GM12878 (cell line): ENCODE measurements at regions not wholly inside any gene's neighbourhood (a gene's known extent, or its start where the extent isn't known, plus 50 kb on each side); places are given as distances from the start of the nearest gene placed in this dataset.

Source experiments
- ATAC-seq: fragments of 200-7000 bp; cut with Tn5 transposase; 3 replicates; pipeline ENCODE4 v1.9.1; 2020; ENCODE audit warnings: mild to moderate bottlenecking, moderate library complexity
- BruUV-seq: library from RNA; stranded (reverse); fragments of 400-500 nt; replicated peaks from 2 replicates; lab custom pipeline; 2021; lab: Mats Ljungman, UMichigan
- CTCF ChIA-PET: fragments of 300-600 bp; sonication (Branson Sonifier 250); formaldehyde crosslinking; extraction: SDS; loops from one replicate; lab custom pipeline; 2021; ENCODE audit warnings: inconsistent platforms; lab: Yijun Ruan, JAX
- POLR2A ChIA-PET: fragments of 350-600 bp; formaldehyde crosslinking; extraction: SDS; loops from one replicate; lab custom pipeline; 2021; ENCODE audit warnings: inconsistent platforms; lab: Charles Lee
- RAD21 ChIA-PET: fragments of 300-600 bp; sonication (Branson Sonifier 250); formaldehyde crosslinking; loops from one replicate; lab custom pipeline; 2023; ENCODE audit warnings: antibody characterized with exemption; ENCODE audit not compliant: unreplicated experiment; lab: Charles Lee
- SMC1A ChIA-PET: fragments of 300-600 bp; sonication (Branson Sonifier 250); formaldehyde crosslinking; loops from one replicate; lab custom pipeline; 2023; ENCODE audit not compliant: unreplicated experiment, uncharacterized antibody; lab: Charles Lee
- DNase-seq: peaks from one replicate; pipeline ENCODE4 v3.0.0-alpha.2; 2011; ENCODE audit warnings: low read depth, low spot score
- FAIRE-seq: peaks from 3 replicates; lab custom pipeline; 2011; peaks lifted over from hg19 to GRCh38; lab: Jason Lieb, UNC
- H2AFZ ChIP-seq: 2 replicates; pipeline ENCODE4 v1.6.0; 2011; ENCODE audit warnings: low read depth, low read length, control low read depth; ENCODE audit not compliant: control insufficient read depth
- H3K27ac ChIP-seq: 2 replicates; pipeline ENCODE4 v1.5.1; 2011; ENCODE audit warnings: control low read depth; ENCODE audit not compliant: control insufficient read depth, insufficient read depth
- H3K27me3 ChIP-seq, 2 experiments: replicated peaks in 1 of 2; 2 replicates each; pipeline versions ENCODE4 v1.6.0 to v1.6.1; 2011; ENCODE audit warnings: low read length in 1 of 2; ENCODE audit not compliant: control insufficient read depth in 2 of 2, insufficient read depth in 2 of 2
- H3K36me3 ChIP-seq, 2 experiments: 2 replicates each; pipeline ENCODE4 v1.5.1; 2011; ENCODE audit warnings: low read length in 1 of 2; ENCODE audit not compliant: control insufficient read depth in 2 of 2, insufficient read depth in 2 of 2
- H3K4me1 ChIP-seq: 2 replicates; pipeline ENCODE4 v1.6.1; 2011; ENCODE audit warnings: mild to moderate bottlenecking, low read length, moderate library complexity, mixed read lengths; ENCODE audit not compliant: control insufficient read depth, insufficient read depth
- H3K4me2 ChIP-seq: 2 replicates; pipeline ENCODE4 v1.6.0; 2011; ENCODE audit warnings: control low read depth; ENCODE audit not compliant: control insufficient read depth, insufficient read depth
- H3K4me3 ChIP-seq: fragments of 200-600 bp; sonication (generic); 2 replicates; pipeline ENCODE4 v1.5.1; 2016
- H3K79me2 ChIP-seq: 2 replicates; pipeline ENCODE4 v1.6.0; 2011; ENCODE audit warnings: low read length; ENCODE audit not compliant: control insufficient read depth, insufficient read depth
- H3K9ac ChIP-seq: 2 replicates; pipeline ENCODE4 v1.8.0; 2011; ENCODE audit warnings: low read length, control low read depth, mixed read lengths; ENCODE audit not compliant: control insufficient read depth, insufficient read depth
- H3K9me3 ChIP-seq: replicated peaks from 3 replicates; pipeline ENCODE4 v1.5.1; 2011; ENCODE audit warnings: mild to moderate bottlenecking, low read length; ENCODE audit not compliant: control insufficient read depth, insufficient read depth
- H4K20me1 ChIP-seq: 2 replicates; pipeline ENCODE4 v1.6.0; 2011; ENCODE audit not compliant: control insufficient read depth, insufficient read depth
- ATF2 ChIP-seq: IDR thresholded peaks from 2 replicates; pipeline ENCODE4 v1.6.1; 2012; ENCODE audit warnings: low read length, inconsistent platforms
- CUX1 ChIP-seq: IDR thresholded peaks from 2 replicates; pipeline ENCODE4 v1.6.1; 2012; ENCODE audit warnings: improper control_type of control experiment, low read depth, low read length; ENCODE audit not compliant: insufficient replicate concordance
- ESRRA ChIP-seq: IDR thresholded peaks from 2 replicates; pipeline ENCODE4 v1.6.1; 2012; ENCODE audit warnings: mild to moderate bottlenecking, low read length, improper control_type of control experiment
- IKZF2 ChIP-seq, 2 experiments: fragments of 450-650 bp; IDR thresholded peaks; 2 replicates each; pipeline ENCODE4 v1.6.1; 2017; ENCODE audit warnings: mild to moderate bottlenecking in 2 of 2, moderate library complexity in 2 of 2
- KDM1A ChIP-seq: fragments of 200-600 bp; sonication (generic); IDR thresholded peaks from 2 replicates; pipeline ENCODE4 v1.6.1; 2016; ENCODE audit warnings: borderline replicate concordance
- RELB ChIP-seq: fragments of 450-650 bp; IDR thresholded peaks from 2 replicates; pipeline ENCODE4 v1.6.1; 2017; ENCODE audit warnings: low read depth, mild to moderate bottlenecking, moderate library complexity
- REST ChIP-seq: IDR thresholded peaks from 2 replicates; pipeline ENCODE4 v1.6.1; 2012; ENCODE audit warnings: mild to moderate bottlenecking, low read depth, low read length
- RFX5 ChIP-seq: IDR thresholded peaks from 2 replicates; pipeline ENCODE4 v1.6.1; 2011; ENCODE audit warnings: low read depth, low read length, improper control_type of control experiment
- SKIL ChIP-seq: fragments of 450-650 bp; IDR thresholded peaks from 2 replicates; pipeline ENCODE4 v1.6.1; 2017; ENCODE audit warnings: mild to moderate bottlenecking, low read depth, inconsistent platforms; ENCODE audit not compliant: poor library complexity, severe bottlenecking
- SMARCA5 ChIP-seq: fragments of 450-650 bp; IDR thresholded peaks from 2 replicates; pipeline ENCODE4 v1.6.1; 2017; ENCODE audit warnings: mild to moderate bottlenecking
- STAT3 ChIP-seq: IDR thresholded peaks from 2 replicates; pipeline ENCODE4 v1.6.1; 2011; ENCODE audit warnings: low read depth, low read length, improper control_type of control experiment
- WGBS: methylation state at CpG from one replicate; pipeline ENCODE4 v1.1.6; 2016; ENCODE audit warnings: low lambda C conversion rate; ENCODE audit not compliant: insufficient replicate concordance, insufficient coverage; ENCODE audit errors: missing lambda C conversion rate; 5-methylcytosine and 5-hydroxymethylcytosine counted together
- in situ Hi-C: fragments of 300-500 bp; cut with MboI; formaldehyde crosslinking; loops from 9 replicates; pipeline ENCODE4 v1.14.3; 2018; ENCODE audit warnings: mixed read lengths
- intact Hi-C: fragments of 100-400 bp; cut with micrococcal nuclease; formaldehyde crosslinking; loops from one replicate; pipeline ENCODE4 v1.14.2; 2022; ENCODE audit not compliant: unreplicated experiment

- Histone ChIP-seq H3K79me2 (no peaks in the 10 kb centered on the region), H3K4me2 (no peak overlapping the region), H3K4me3 (no peak overlapping the region), H3K36me3 (no peaks in the 10 kb centered on the region)
- ChIA-PET SMC1A (no interaction called here), RAD21 (no interaction called here)
- no peak for DNase-seq
- 0% methylated on average over 1 of the region's 1 CpG for WGBS
- TF ChIP-seq SKIL (no peak), SMARCA5 (no peak), ATF2 (no peak), RELB (no peak), STAT3 (no peak), REST (no peak), RFX5 (no peak), ESRRA (no peak), CUX1 (no peak), IKZF2 (IDR thresholded peaks at IDR 0.05) (no peak), KDM1A (no peak)
- TF ChIP-seq, all 136 proteins: peak for 0
- FAIRE-seq (no peak), ATAC-seq (no peak)
- Histone ChIP-seq H2AFZ (no peak overlapping the region), H3K27ac (no peak overlapping the region), H3K9ac (no peak overlapping the region), H3K4me1 (no peaks in the 10 kb centered on the region), H3K9me3 (no peaks in the 10 kb centered on the region), H3K27me3 (no peaks in the 10 kb centered on the region), H4K20me1 (no peaks in the 10 kb centered on the region)
- BruUV-seq = no TSS peak
- in situ Hi-C loops = no loop called here
- ChIA-PET CTCF (no interaction called here), POLR2A (no interaction called here)
- intact Hi-C loops = no loop called here
Observed at GRCh38 chr18:64850791-64851190, 701.9 kb upstream of the LINC00305 start.
